Activated CD8-positive, alpha-beta T cell treated with anti-CD3 and anti-CD28 coated beads for 36 hours (primary cell): ENCODE measurements at regions not wholly inside any gene's neighbourhood (a gene's known extent, or its start where the extent isn't known, plus 50 kb on each side); places are given as distances from the start of the nearest gene placed in this dataset.

Source experiments
- ATAC-seq: fragments of 200-7000 bp; cut with Tn5 transposase; one replicate; pipeline ENCODE4 v1.10.0; 2021; ENCODE audit warnings: mild to moderate bottlenecking, moderate library complexity
- CTCF ChIA-PET: fragments of 350-600 bp; sonication (Branson Sonifier 250); formaldehyde crosslinking; loops from one replicate; lab custom pipeline; 2021; ENCODE audit warnings: antibody characterized with exemption; lab: Charles Lee
- POLR2A ChIA-PET: fragments of 350-600 bp; sonication (Branson Sonifier 250); formaldehyde crosslinking; loops from one replicate; lab custom pipeline; 2021; ENCODE audit warnings: antibody characterized with exemption; lab: Charles Lee
- DNase-seq: peaks from one replicate; pipeline ENCODE4 v3.0.0-alpha.2; 2020
- H3K27ac Mint-ChIP-seq: one replicate; pipeline ENCODE4 v1.8.0; 2021; ENCODE audit warnings: mild to moderate bottlenecking, mixed read lengths
- H3K27me3 Mint-ChIP-seq: one replicate; pipeline ENCODE4 v1.8.0; 2021; ENCODE audit warnings: mixed read lengths
- H3K36me3 Mint-ChIP-seq: one replicate; pipeline ENCODE4 v1.8.0; 2021; ENCODE audit warnings: low read depth, mixed read lengths
- H3K4me1 Mint-ChIP-seq: one replicate; pipeline ENCODE4 v1.8.0; 2021; ENCODE audit warnings: low read depth, mixed read lengths
- H3K4me3 Mint-ChIP-seq: one replicate; pipeline ENCODE4 v1.8.0; 2021; ENCODE audit warnings: mild to moderate bottlenecking, moderate library complexity, mixed read lengths
- H3K9me3 Mint-ChIP-seq: one replicate; pipeline ENCODE4 v1.8.0; 2021; ENCODE audit warnings: mixed read lengths
- CTCF ChIP-seq: fragments of 200-600 bp; IDR thresholded peaks from one replicate; pipeline ENCODE4 v1.8.0; 2022; ENCODE audit warnings: antibody characterized with exemption, mild to moderate bottlenecking
- intact Hi-C: fragments of 100-400 bp; cut with micrococcal nuclease; formaldehyde crosslinking; loops from one replicate; pipeline ENCODE4 v1.10.0; 2022

GRCh38 chr22:49608660-49609059, 219.0 kb downstream of the BRD1 start:
- Mint-ChIP-seq H3K4me1 (no peaks in the 10 kb centered on the region), H3K27ac (no peak overlapping the region), H3K27me3 (no peaks in the 10 kb centered on the region), H3K4me3 (no peak overlapping the region), H3K36me3 (peaks cover 21% of the 10 kb centered on the region), H3K9me3 (peaks cover 17% of the 10 kb centered on the region)
- ChIA-PET POLR2A (no interaction called here), CTCF (no interaction called here)
- no peak for DNase-seq
- TF ChIP-seq CTCF = no peak
- intact Hi-C loops = no loop called here
- no peak for ATAC-seq

GRCh38 chr22:49608228-49608627, 219.4 kb downstream of the BRD1 start:
- POLR2A ChIA-PET = no interaction called here
- intact Hi-C loops = no loop called here
- no peak overlapping the region for H3K27ac Mint-ChIP-seq
- H3K36me3 Mint-ChIP-seq = peaks cover 22% of the 10 kb centered on the region
- ATAC-seq = no peak
- H3K27me3 Mint-ChIP-seq = no peaks in the 10 kb centered on the region
- CTCF ChIA-PET = no interaction called here
- no peak overlapping the region for H3K4me3 Mint-ChIP-seq
- TF ChIP-seq CTCF = no peak
- H3K4me1 Mint-ChIP-seq = no peaks in the 10 kb centered on the region
- peaks cover 17% of the 10 kb centered on the region for H3K9me3 Mint-ChIP-seq
- DNase-seq = no peak

GRCh38 chr22:49607821-49608220, 219.9 kb downstream of the BRD1 start:
- no peak for DNase-seq
- Mint-ChIP-seq H3K9me3 (peaks cover 15% of the 10 kb centered on the region), H3K36me3 (peaks cover 18% of the 10 kb centered on the region), H3K27ac (no peak overlapping the region), H3K27me3 (no peaks in the 10 kb centered on the region), H3K4me3 (no peak overlapping the region), H3K4me1 (no peaks in the 10 kb centered on the region)
- intact Hi-C loops = no loop called here
- no peak for ATAC-seq
- ChIA-PET CTCF (no interaction called here), POLR2A (no interaction called here)
- no peak for TF ChIP-seq CTCF

DNA sequence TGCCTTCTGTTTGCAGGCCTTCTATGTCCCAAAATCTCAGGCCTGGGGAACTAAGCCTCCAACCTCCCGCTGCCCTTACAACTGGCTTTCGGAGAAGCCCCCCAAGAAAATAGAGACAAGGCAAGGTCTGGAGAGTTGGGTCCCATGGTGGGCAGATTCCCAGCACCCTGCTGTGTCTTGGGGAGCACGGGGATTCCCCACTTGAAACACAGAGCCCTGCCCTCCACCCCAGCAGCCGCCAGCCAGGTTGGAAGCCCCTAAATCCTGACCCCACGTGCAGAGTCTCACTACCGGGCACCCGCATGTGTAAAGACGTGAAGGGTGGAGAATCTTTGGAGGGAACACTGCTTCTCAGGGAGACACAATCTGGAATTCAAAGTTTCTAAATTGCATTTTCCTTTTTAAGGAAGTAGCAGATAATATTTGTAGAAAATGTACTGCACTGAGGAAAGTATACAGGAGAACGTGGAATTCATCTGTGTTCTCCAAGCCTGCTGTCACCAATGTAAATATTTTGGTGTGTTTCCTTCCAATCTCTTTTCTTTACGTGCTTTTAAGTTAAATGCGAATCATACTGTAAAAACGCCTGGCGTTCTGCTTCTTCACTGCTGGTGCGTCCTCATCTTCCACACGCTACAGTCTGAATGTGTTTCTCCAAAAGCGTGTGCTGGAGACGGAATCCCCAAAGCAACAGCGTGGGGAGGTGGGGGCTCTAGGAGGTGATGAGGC, 220.9 kb downstream of the BRD1 start:
- DNase-seq = no peak
- ATAC-seq = no peak
- Mint-ChIP-seq H3K9me3 (peaks cover 12% of the 10 kb centered on the region), H3K36me3 (peaks cover 17% of the 10 kb centered on the region), H3K4me3 (no peak overlapping the region), H3K27me3 (no peaks in the 10 kb centered on the region), H3K4me1 (no peaks in the 10 kb centered on the region), H3K27ac (no peak overlapping the region)
- ChIA-PET CTCF (no interaction called here), POLR2A (no interaction called here)
- intact Hi-C loops = no loop called here
- no peak for TF ChIP-seq CTCF

DNA sequence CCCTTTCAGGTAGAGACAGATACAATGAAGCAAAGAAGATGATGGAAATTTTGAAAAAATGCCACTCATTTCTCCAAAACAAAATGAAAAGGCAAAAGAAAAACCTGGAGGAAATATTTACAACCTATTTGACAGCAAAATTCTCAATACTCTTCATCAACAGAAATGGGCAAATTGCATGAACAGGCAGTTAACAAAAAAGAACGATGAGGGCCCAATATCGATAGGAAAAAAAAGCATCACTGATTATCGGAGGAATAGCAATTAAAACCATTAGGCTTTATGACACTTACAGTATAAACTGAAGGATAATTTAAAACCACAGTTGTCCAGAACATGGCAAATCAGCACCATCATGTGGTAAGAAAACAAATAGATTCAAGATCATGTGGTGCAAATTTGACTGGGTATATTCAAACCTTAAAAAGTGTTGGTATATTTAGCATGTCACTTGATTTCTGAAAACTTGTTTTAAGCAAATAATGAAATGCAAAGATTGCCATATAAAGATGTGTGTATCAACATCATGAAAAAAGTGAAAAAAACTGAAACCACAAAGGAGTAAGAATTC, 222.9 kb downstream of the BRD1 start:
- H3K4me3 Mint-ChIP-seq = no peak overlapping the region
- H3K27me3 Mint-ChIP-seq = no peaks in the 10 kb centered on the region
- DNase-seq = no peak
- intact Hi-C loops = no loop called here
- H3K27ac Mint-ChIP-seq = no peak overlapping the region
- CTCF ChIA-PET = no interaction called here
- H3K4me1 Mint-ChIP-seq = peaks cover 9% of the 10 kb centered on the region
- POLR2A ChIA-PET = no interaction called here
- no peak for ATAC-seq
- no peak for TF ChIP-seq CTCF
- H3K36me3 Mint-ChIP-seq = peaks cover 17% of the 10 kb centered on the region
- H3K9me3 Mint-ChIP-seq = peaks cover 12% of the 10 kb centered on the region
